HFFc6 (cell line): ENCODE measurements at regions not wholly inside any gene's neighbourhood (a gene's known extent, or its start where the extent isn't known, plus 50 kb on each side); places are given as distances from the start of the nearest gene placed in this dataset.
"Not testable (repeated sequence)": the region's sequence is repeated elsewhere in the genome, so short reads cannot be mapped to it uniquely, and the experiment has no call there.

Experiments
- DNase-seq: peaks from one replicate; pipeline ENCODE4 v3.0.0-alpha.2; 2018
- H3K27ac Mint-ChIP-seq: 2 replicates; pipeline ENCODE4 v1.8.0; 2020; ENCODE audit warnings: mild to moderate bottlenecking, mixed read lengths
- H3K27me3 Mint-ChIP-seq: 2 replicates; pipeline ENCODE4 v1.8.0; 2021; ENCODE audit warnings: mild to moderate bottlenecking, moderate library complexity, mixed read lengths; ENCODE audit not compliant: insufficient read depth
- H3K36me3 Mint-ChIP-seq: 2 replicates; pipeline ENCODE4 v1.8.0; 2021; ENCODE audit warnings: low read depth, mixed read lengths
- H3K4me1 Mint-ChIP-seq: 2 replicates; pipeline ENCODE4 v1.8.0; 2020; ENCODE audit warnings: low read depth, mixed read lengths
- H3K4me3 Mint-ChIP-seq: 2 replicates; pipeline ENCODE4 v1.8.0; 2020; ENCODE audit warnings: mild to moderate bottlenecking, moderate library complexity, mixed read lengths
- H3K9me3 Mint-ChIP-seq: 2 replicates; pipeline ENCODE4 v1.8.0; 2020; ENCODE audit warnings: mild to moderate bottlenecking, mixed read lengths
- TF ChIP-seq, protein P1 (sequence below): fragments of 200-600 bp; sonication (generic); IDR thresholded peaks from 2 replicates; pipeline ENCODE4 v1.5.0; 2021; ENCODE audit warnings: antibody characterized with exemption, mild to moderate bottlenecking

DNA sequence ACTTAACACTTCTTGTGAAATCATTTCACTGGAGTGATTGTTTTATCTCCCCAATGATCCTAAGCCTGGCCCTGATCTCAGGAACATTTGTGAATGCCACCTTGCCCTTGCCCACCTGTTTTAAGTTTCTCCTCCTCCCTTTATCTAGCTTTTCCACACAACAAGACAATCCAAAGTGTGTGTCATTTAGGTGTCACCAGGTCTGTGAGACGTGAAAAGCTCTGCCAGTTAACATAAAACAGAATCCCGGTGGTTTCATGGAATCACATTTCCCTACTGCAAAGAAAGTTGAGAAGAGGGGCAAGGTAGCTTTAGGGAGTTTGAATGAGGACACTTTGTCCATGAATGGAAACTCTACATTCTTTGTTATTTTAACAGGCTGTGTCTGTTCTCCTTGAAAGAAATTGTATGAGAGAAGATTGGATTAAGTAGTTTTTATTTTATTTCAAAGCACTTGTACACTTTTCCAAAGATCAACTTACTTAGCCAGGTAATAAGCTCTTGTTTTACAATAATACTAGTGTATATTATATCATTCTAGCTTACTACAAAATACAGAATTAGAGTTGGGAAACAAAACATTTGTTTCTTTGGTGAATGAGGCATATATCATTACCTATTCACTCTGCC lies 239.0 kb downstream of the ISL1 start:
- TF ChIP-seq, protein P1, sequence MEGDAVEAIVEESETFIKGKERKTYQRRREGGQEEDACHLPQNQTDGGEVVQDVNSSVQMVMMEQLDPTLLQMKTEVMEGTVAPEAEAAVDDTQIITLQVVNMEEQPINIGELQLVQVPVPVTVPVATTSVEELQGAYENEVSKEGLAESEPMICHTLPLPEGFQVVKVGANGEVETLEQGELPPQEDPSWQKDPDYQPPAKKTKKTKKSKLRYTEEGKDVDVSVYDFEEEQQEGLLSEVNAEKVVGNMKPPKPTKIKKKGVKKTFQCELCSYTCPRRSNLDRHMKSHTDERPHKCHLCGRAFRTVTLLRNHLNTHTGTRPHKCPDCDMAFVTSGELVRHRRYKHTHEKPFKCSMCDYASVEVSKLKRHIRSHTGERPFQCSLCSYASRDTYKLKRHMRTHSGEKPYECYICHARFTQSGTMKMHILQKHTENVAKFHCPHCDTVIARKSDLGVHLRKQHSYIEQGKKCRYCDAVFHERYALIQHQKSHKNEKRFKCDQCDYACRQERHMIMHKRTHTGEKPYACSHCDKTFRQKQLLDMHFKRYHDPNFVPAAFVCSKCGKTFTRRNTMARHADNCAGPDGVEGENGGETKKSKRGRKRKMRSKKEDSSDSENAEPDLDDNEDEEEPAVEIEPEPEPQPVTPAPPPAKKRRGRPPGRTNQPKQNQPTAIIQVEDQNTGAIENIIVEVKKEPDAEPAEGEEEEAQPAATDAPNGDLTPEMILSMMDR, result no peak
- DNase-seq, result no peak
- no peak overlapping the region for H3K4me3 Mint-ChIP-seq
- H3K4me1 Mint-ChIP-seq, result no peaks in the 10 kb centered on the region
- no peak overlapping the region for H3K27ac Mint-ChIP-seq
- no peaks in the 10 kb centered on the region for H3K36me3 Mint-ChIP-seq
- H3K9me3 Mint-ChIP-seq, result no peaks in the 10 kb centered on the region; the same call in 1 of the 2 replicates
- H3K27me3 Mint-ChIP-seq, result no peaks in the 10 kb centered on the region

DNA sequence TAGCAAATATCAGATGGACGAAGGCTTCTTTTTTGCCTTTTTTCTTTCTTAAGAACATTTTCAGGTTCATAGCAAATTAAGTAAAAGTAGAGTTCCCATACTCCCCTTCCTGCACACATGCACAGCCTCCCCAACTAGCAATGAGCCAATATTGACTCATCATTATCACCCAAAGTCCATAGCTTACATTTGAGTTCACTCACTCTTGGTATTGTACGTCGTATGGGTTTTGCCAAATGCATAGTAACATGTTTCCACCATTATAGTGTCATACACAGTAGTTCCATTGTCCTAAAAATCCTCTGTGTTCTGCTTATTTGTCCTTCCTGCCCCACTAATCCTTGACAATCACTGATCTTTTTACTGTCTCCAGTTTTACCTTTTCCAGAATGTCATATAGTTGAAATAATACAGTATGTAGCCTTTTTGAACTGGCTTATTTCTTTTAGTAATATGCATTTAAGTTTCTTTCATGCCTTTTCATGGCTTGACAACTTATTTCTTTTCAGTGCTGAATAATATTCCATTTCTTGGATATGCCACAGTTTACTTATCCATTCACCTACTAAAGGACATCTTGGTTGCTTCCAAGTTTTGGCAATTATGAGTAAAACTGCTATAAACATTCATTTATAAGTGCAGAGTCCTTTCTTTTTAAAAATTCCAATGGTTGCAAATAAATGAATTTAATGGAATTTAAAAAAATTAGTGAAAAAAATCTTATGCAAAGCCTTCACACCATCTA lies 242.1 kb downstream of the ISL1 start:
- Mint-ChIP-seq H3K27ac (no peak overlapping the region), H3K36me3 (no peaks in the 10 kb centered on the region), H3K4me3 (no peak overlapping the region), H3K4me1 (no peaks in the 10 kb centered on the region), H3K9me3 (peaks cover 7% of the 10 kb centered on the region; the same call in 1 of the 2 replicates), H3K27me3 (no peaks in the 10 kb centered on the region)
- DNase-seq, result no peak
- TF ChIP-seq, protein P1, result no peak

DNA sequence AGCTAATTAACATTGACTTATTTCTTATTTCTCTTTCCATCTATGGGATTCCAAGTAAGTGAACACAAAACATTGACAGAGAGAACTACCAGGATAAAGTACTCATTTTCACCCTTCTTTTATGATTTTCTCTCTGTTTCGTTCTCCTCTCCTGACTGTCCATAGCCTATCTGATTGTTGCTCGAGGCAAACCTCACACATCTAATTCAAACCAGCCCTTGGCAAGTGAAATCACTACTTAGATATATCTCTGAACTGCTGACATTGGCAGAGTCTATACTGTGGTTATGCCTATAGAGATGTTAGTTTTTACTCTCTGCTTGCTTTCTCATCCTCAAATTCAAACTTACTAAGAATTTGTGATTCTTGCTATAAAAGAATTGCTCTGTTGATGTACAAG lies 248.8 kb downstream of the ISL1 start:
- TF ChIP-seq, protein P1, result no peak
- no peaks in the 10 kb centered on the region for H3K4me1 Mint-ChIP-seq
- no peak overlapping the region for H3K4me3 Mint-ChIP-seq
- no peak overlapping the region for H3K27ac Mint-ChIP-seq
- H3K36me3 Mint-ChIP-seq, result no peaks in the 10 kb centered on the region; the same call in 1 of the 2 replicates
- no peak for DNase-seq
- H3K9me3 Mint-ChIP-seq, result peaks cover 10% of the 10 kb centered on the region
- no peaks in the 10 kb centered on the region for H3K27me3 Mint-ChIP-seq

DNA sequence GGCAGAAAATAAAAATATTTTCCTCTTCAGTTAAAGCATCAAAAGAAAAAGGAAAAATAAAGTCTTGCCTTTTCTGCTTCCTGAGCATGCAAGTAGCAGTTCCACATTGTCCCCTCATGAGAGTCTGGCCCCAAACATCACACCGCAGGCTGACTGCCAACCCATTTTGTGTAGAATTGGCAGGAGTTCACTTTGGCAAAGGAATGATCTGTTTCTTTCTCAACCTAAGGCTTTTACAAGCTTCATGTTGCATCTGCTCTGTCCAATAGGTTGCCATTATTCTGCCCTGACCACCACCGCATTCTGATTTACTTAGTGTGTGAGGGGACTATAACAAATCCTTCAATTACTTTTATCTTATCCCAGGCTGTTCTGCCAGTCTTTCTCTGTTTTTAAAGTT lies 249.5 kb downstream of the ISL1 start:
- TF ChIP-seq, protein P1, result no peak
- no peaks in the 10 kb centered on the region; the same call in 1 of the 2 replicates for H3K36me3 Mint-ChIP-seq
- no peak for DNase-seq
- H3K27me3 Mint-ChIP-seq, result no peaks in the 10 kb centered on the region
- H3K9me3 Mint-ChIP-seq, result peaks cover 11% of the 10 kb centered on the region
- H3K4me3 Mint-ChIP-seq, result no peak overlapping the region
- H3K4me1 Mint-ChIP-seq, result no peaks in the 10 kb centered on the region
- no peak overlapping the region for H3K27ac Mint-ChIP-seq

DNA sequence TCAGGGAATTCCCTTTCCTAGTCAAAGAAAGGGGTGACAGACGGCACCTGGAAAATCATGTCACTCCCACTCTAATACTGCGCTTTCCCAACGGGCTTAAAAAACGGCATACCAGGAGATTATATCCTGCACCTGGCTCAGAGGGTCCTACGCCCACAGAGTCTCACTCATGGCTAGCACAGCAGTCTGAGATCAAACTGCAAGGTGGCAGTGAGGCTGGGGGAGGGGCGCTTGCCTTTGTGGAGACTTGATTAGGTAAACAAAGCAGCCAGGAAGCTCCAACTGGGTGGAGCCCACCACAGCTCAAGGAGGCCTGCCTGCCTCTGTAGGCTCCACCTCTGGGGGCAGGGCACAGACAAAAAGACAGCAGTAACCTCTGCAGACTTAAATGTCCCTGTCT lies 253.7 kb downstream of the ISL1 start:
- H3K4me1 Mint-ChIP-seq, DNase-seq, H3K4me3 Mint-ChIP-seq, H3K27me3 Mint-ChIP-seq, H3K27ac Mint-ChIP-seq, H3K36me3 Mint-ChIP-seq: not testable (repeated sequence)
- H3K9me3 Mint-ChIP-seq, result peaks cover 13% of the 10 kb centered on the region

DNA sequence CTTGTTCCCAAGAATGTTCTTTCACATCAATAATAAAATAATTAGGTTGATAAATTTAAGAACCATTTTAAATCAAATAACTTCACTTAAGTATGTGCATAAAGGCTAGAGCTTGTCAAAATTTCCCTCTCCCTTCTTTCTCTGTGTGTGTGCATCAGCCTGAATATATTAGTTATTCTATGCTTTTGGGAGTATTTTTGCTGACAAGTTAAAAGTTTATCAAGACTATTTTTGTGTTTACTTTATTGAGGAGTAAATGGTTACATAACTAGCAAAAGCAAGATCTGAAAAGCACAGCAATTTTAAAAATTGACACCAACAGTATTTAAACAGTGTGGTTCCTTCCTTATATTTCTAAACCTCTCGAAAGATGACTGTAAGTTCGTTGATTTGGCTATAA lies 261.7 kb downstream of the ISL1 start:
- H3K27me3 Mint-ChIP-seq, result peaks cover 3% of the 10 kb centered on the region; the same call in 1 of the 2 replicates
- H3K4me1 Mint-ChIP-seq, result no peaks in the 10 kb centered on the region
- TF ChIP-seq, protein P1, result no peak
- H3K9me3 Mint-ChIP-seq, result no peaks in the 10 kb centered on the region; the same call in 1 of the 2 replicates
- no peak overlapping the region for H3K27ac Mint-ChIP-seq
- no peaks in the 10 kb centered on the region for H3K36me3 Mint-ChIP-seq
- H3K4me3 Mint-ChIP-seq, result no peak overlapping the region
- DNase-seq, result no peak
